ENCODE measurements at regions not wholly inside any gene's neighbourhood (a gene's known extent, or its start where the extent isn't known, plus 50 kb on each side); places are given as distances from the start of the nearest gene placed in this dataset.
"Not testable (repeated sequence)": the region's sequence is repeated elsewhere in the genome, so short reads cannot be mapped to it uniquely, and the experiment has no call there.

- no peak for DNase-seq
Measured at GRCh38 chr1:96524100-96524499, 197.5 kb upstream of the PTBP2 start.

- DNase-seq = no peak
Measured at GRCh38 chr1:96525657-96526557, 195.7 kb upstream of the PTBP2 start.

- not testable (repeated sequence) for DNase-seq
Measured at GRCh38 chr1:96528672-96529071, 192.9 kb upstream of the PTBP2 start.

DNA sequence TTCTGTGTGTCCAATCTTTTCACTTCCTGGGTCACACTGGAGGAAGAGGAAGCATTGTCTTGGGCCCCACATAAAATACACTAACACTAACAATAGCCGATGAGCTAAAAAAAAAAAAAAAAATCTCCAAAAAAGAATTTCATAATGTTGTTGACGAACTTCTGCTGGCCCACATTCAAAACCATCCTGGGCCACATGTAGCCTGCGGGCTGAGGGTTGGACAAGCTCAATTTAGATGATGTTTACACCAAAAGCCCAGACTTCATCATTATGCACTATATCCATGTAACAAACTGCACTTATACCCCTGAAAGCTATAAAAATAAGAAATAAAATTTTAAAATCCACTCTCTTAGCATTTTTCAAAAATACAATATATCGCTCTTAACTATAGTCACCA is 187.8 kb upstream of the PTBP2 start:
- DNase-seq = no peak

- DNase-seq = no peak
Measured at GRCh38 chr1:96536581-96536980, 185.0 kb upstream of the PTBP2 start.

GRCh38 chr1:96538111-96538641 is 183.4 kb upstream of the PTBP2 start:
- no peak for DNase-seq

GRCh38 chr1:96538883-96539282 is 182.7 kb upstream of the PTBP2 start:
- no peak for DNase-seq

DNA sequence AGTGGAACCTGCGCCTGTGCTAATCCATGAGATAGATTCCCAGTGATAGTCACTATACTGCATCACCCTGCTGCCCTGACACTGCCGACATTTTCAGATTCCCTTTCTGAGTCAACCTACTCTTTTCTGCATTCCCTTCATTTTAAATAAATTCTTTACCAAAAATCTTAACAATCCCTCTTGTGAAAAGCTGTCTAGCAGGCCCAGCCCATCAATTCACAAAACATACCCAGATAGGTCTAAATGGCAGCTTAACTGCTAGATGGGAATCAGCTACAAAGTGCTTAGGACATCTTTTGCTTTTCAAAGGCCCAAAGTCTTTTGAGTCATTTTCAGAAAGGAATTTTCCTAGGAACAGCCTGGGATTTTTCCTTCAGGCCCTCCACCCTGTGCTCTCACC is 180.1 kb upstream of the PTBP2 start:
- DNase-seq = no peak

GRCh38 chr1:96544051-96544830 is 177.3 kb upstream of the PTBP2 start:
- DNase-seq = no peak

GRCh38 chr1:96544831-96545221 is 176.8 kb upstream of the PTBP2 start:
- DNase-seq = no peak

DNA sequence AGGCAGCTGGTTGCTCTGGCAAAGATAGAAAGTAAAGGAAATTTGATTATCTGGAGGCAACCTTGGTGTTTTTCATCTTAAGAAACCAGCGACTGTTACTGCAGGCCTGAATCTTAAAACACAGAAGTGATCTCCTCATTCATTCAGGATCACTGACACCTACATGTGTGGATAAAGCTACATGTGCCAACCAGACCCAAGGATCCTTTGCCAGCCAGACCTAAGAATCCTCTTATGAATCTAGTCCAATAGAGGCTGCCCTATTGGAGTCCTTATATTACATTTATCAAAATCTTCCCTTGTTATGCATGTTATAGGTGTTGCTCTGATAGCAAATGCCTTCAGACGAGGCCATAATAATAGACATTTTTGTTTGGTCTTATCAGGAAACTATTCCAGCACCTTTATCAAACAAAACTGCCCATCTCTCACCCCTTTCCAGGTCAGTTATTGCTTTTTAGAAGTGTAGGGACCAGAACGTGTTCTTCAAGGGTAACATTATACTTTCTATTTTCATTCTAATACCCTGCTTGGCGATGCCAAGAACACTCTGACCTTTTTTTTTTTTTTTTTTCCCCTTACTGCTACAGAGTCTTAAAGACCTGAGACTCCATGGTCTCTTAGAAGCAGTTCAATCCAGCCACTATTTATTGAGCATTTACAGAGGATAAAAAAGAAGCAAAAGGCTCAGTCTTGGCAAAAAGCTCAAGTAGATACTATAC is 175.5 kb upstream of the PTBP2 start:
- no peak for DNase-seq

- DNase-seq = no peak
Measured at GRCh38 chr1:96550061-96550460, 171.5 kb upstream of the PTBP2 start.

GRCh38 chr1:96552451-96552850 is 169.1 kb upstream of the PTBP2 start:
- no peak for DNase-seq

- no peak for DNase-seq
Measured at GRCh38 chr1:96553811-96554210, 167.8 kb upstream of the PTBP2 start.

DNA sequence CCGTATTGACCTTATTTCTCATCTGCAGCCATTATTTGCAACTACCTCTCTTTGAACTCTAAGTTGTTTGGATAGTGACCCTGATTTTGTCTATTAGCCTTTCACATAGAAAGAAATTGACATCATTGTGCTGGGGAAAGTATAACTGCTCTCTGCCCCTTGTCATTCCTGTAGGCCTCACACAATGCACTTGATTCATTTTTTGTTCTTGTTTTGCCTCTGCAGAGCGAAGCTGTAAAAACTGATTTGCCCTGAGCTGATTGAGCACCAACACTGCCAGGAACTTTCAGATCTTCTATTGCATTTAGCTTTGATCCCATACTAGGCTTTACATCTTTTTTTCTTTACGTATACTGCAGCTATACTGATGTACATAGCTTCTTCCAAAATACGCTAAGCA is 167.2 kb upstream of the PTBP2 start:
- DNase-seq = no peak

GRCh38 chr1:96557336-96557735 is 164.2 kb upstream of the PTBP2 start:
- DNase-seq = no peak

DNA sequence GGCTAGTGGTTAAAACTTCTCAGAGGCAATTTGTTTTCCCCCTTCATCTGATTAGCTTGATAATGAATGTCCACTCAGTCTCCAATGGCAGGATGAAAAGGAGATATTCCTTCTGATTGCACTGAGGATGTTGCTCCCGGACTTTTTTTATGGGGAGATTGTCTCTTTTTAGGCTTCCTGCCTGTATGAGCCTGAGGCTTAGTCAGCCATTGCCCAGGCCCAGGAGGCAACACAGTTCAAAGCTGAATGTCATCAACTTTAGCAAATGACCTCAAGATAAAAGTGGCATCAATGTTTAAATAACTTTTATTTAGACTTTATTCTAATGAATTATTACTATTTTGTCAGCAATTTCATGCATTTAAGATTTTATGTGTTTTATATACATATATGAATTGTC is 162.9 kb upstream of the PTBP2 start:
- DNase-seq = no peak

DNA sequence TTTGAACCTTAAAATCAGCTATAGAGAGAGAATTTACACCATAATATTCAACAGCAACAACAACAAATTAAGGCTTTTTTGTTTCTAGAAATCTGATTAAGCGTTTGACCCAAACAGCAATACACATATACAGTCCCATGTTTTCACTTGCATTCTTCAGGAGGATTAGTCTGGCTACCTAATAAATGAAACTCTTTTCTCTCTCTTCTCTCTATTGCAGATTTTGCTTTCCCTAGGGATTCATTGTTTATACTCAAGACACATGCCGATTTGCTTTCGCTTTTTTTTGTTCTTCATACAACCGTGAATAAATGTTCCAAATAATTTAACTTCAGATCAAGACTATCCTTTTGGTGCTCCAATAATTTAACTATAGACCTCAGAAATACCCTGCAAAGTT is 162.4 kb upstream of the PTBP2 start:
- no peak for DNase-seq

DNA sequence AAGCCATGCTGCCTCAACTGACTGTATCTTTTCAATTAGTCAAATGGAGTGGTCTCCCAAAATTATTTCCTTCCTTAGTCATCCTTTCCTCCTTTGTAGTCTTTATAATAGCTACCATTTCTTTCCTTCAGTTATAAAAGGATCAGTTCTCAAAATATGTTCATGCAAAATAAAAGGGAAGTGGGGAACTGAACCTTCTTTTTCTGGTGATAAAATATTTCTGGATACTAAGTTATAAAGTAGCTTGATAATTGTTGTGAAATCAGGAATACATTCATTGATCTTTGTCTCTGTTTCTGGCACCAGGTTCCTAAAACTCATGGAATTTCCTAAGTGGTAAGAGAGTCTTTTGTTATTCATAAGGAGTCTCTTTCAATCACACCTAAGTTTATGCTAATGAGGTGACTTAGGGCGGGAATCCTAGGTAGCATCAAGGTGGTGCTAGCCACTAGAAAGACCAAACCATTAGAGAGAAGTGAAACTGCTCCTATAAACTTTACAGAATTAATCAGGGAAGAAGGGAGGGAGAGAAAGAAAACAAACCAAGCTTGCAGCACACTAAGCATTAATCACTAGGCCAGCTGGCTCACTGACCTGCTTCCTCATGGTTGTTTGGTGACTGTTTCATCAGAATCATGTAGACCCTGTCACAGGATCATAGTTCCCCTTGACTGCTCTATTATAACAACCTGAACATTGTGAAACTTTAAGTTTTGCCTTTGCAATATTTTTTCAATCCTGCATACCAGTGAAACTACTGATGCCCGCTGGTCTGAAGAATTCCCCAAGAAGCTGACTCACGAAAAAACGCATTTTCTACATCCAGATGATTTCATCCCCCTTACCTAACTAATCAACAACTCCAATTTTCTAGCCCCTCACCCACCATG is 161.6 kb upstream of the PTBP2 start:
- DNase-seq = no peak

DNA sequence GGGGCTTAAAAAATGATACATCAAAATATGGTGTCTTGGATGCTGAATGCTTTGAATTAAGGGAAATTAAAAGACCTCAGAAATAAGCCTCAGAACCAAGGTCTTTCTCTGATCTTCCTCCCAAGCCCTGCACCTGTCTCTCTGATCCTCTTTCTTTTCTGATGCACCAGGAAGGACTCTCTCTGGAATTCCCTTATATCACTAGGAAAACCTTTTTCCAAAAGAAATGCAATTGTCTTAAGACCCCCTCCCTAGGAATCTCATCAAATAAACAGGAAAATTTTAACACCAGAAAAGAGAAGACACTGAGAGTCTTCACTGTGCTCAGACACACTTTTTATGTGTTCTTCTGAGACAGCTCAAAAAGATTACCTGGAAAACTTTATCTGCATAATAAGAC is 159.5 kb upstream of the PTBP2 start:
- DNase-seq = no peak

- not testable (repeated sequence) for DNase-seq
Measured at GRCh38 chr1:96564401-96564800, 157.2 kb upstream of the PTBP2 start.

GRCh38 chr1:96565546-96565945 is 156.0 kb upstream of the PTBP2 start:
- DNase-seq = no peak

Measured in NCI-H1092 (cell line).